Bronchial epithelial cell (primary cell): ENCODE measurements at regions not wholly inside any gene's neighbourhood (a gene's known extent, or its start where the extent isn't known, plus 50 kb on each side); places are given as distances from the start of the nearest gene placed in this dataset.

ENCODE experiments used
- DNase-seq: peaks from one replicate; pipeline ENCODE4 v3.0.0-alpha.2; 2010; ENCODE audit warnings: low read depth
- FAIRE-seq: peaks from 2 replicates; lab custom pipeline; 2011; peaks lifted over from hg19 to GRCh38; lab: Jason Lieb, UNC
- H3K27me3 ChIP-seq: 2 replicates; pipeline ENCODE4 v1.5.1; 2011; ENCODE audit warnings: low read length; ENCODE audit not compliant: control insufficient read depth, insufficient read depth
- H3K36me3 ChIP-seq: 2 replicates; pipeline ENCODE4 v1.5.1; 2011; ENCODE audit warnings: low read length; ENCODE audit not compliant: control insufficient read depth, insufficient read depth
- H3K4me3 ChIP-seq: 2 replicates; pipeline ENCODE4 v1.5.1; 2011; ENCODE audit warnings: mild to moderate bottlenecking, low read depth, low read length, control low read depth
- CTCF ChIP-seq: IDR thresholded peaks from 2 replicates; pipeline ENCODE4 v1.5.1; 2011; ENCODE audit warnings: mild to moderate bottlenecking, moderate library complexity, low read length, control low read depth, inconsistent platforms; ENCODE audit not compliant: insufficient read depth, severe bottlenecking

GRCh38 chr2:180110469-180110868 is 103.4 kb upstream of the CWC22 start:
- Histone ChIP-seq H3K27me3 (no peaks in the 10 kb centered on the region), H3K4me3 (no peak overlapping the region), H3K36me3 (no peaks in the 10 kb centered on the region)
- DNase-seq (no peak), FAIRE-seq (no peak)
- TF ChIP-seq CTCF = no peak

GRCh38 chr2:180101846-180102245 is 94.7 kb upstream of the CWC22 start:
- DNase-seq = no peak
- Histone ChIP-seq H3K4me3 (no peak overlapping the region), H3K36me3 (no peaks in the 10 kb centered on the region), H3K27me3 (no peaks in the 10 kb centered on the region)
- TF ChIP-seq CTCF = no peak
- FAIRE-seq = no peak

GRCh38 chr2:180099308-180099707 is 92.2 kb upstream of the CWC22 start:
- no peak overlapping the region for H3K4me3 ChIP-seq
- no peaks in the 10 kb centered on the region for H3K36me3 ChIP-seq
- H3K27me3 ChIP-seq = no peaks in the 10 kb centered on the region
- DNase-seq (no peak), FAIRE-seq (no peak)
- no peak for TF ChIP-seq CTCF

GRCh38 chr2:180085144-180085543 is 78.0 kb upstream of the CWC22 start:
- H3K4me3 ChIP-seq = no peak overlapping the region
- H3K27me3 ChIP-seq = no peaks in the 10 kb centered on the region
- FAIRE-seq (no peak), DNase-seq (no peak)
- no peak for TF ChIP-seq CTCF
- no peaks in the 10 kb centered on the region for H3K36me3 ChIP-seq

- DNase-seq (peak; percentile 47), FAIRE-seq (no peak)
- H3K27me3 ChIP-seq = no peaks in the 10 kb centered on the region
- H3K36me3 ChIP-seq = no peaks in the 10 kb centered on the region
- peak; percentile 51 for TF ChIP-seq CTCF
- H3K4me3 ChIP-seq = no peak overlapping the region
These were observed 70.3 kb upstream of the CWC22 start for GRCh38 chr2:180077295-180077906.

GRCh38 chr2:180075870-180076269 is 68.8 kb upstream of the CWC22 start:
- Histone ChIP-seq H3K27me3 (no peaks in the 10 kb centered on the region), H3K4me3 (no peak overlapping the region), H3K36me3 (no peaks in the 10 kb centered on the region)
- no peak for TF ChIP-seq CTCF
- FAIRE-seq (no peak), DNase-seq (no peak)
